Lung (tissue), 11 donors: ENCODE measurements at regions not wholly inside any gene's neighbourhood (a gene's known extent, or its start where the extent isn't known, plus 50 kb on each side); places are given as distances from the start of the nearest gene placed in this dataset.

Source experiments
- ATAC-seq: fragments of 200-7000 bp; cut with Tn5 transposase; one replicate; pipeline ENCODE4 v1.9.1; 2020; ENCODE audit warnings: moderate number of reproducible peaks; ENCODE audit not compliant: insufficient read depth, low FRiP score
- DNase-seq, 3 donors: peaks; one replicate each; pipeline ENCODE4 v3.0.0-alpha.2; 2013 to 2017
- H3K27ac ChIP-seq, 2 donors: one replicate each; pipeline ENCODE4 v1.5.1; 2013; ENCODE audit warnings: mild to moderate bottlenecking in 2 of 2, moderate library complexity in 2 of 2, control low read depth in 1 of 2, inconsistent platforms in 1 of 2, low read depth in 1 of 2, low read length in 1 of 2
- H3K27me3 ChIP-seq, 3 donors: one replicate each; pipeline ENCODE4 v1.5.1; 2013; ENCODE audit warnings: low read length in 2 of 3; ENCODE audit not compliant: control insufficient read depth in 3 of 3, insufficient read depth in 3 of 3
- H3K36me3 ChIP-seq, 4 donors: one replicate each; pipeline ENCODE4 v1.5.1; 2013; ENCODE audit warnings: low read length in 4 of 4, mild to moderate bottlenecking in 1 of 4, moderate library complexity in 1 of 4; ENCODE audit not compliant: control insufficient read depth in 4 of 4, insufficient read depth in 4 of 4
- H3K4me1 ChIP-seq, 5 donors: one replicate each; pipeline ENCODE4 v1.5.1; 2013; ENCODE audit warnings: low read length in 5 of 5, mild to moderate bottlenecking in 2 of 5, moderate library complexity in 1 of 5; ENCODE audit not compliant: control insufficient read depth in 5 of 5, insufficient read depth in 5 of 5
- H3K4me3 ChIP-seq: one replicate; pipeline ENCODE4 v1.5.1; 2013; ENCODE audit warnings: mild to moderate bottlenecking, control low read depth, moderate library complexity
- H3K9ac ChIP-seq, 2 donors: one replicate each; pipeline ENCODE4 v1.5.1; 2013; ENCODE audit warnings: low read length in 2 of 2, control low read depth in 1 of 2; ENCODE audit not compliant: insufficient read depth in 1 of 2
- H3K9me3 ChIP-seq, 4 donors: one replicate each; pipeline ENCODE4 v1.5.1; 2013; ENCODE audit warnings: low read length in 3 of 4, mild to moderate bottlenecking in 1 of 4, moderate library complexity in 1 of 4; ENCODE audit not compliant: control insufficient read depth in 4 of 4, insufficient read depth in 3 of 4
- WGBS, 2 donors: extraction: QIAGEN DNeasy Blood & Tissue Kit; methylation state at CpG; one replicate each; pipeline ENCODE4 v1.1.7; 2013; 5-methylcytosine and 5-hydroxymethylcytosine counted together
- TF ChIP-seq, protein P1 (sequence below): IDR thresholded peaks from 2 replicates; pipeline ENCODE4 v1.5.1; 2012; ENCODE audit warnings: mild to moderate bottlenecking; ENCODE audit errors: control extremely low read depth, extremely low read depth
- donor health status: control.
- donor health status: control.
- donor health status: Bipolar disorder and iron deficiency.
- donor health status: healthy.
- donor health status: DM: yes; HTN: yes; CAD: no.

DNA sequence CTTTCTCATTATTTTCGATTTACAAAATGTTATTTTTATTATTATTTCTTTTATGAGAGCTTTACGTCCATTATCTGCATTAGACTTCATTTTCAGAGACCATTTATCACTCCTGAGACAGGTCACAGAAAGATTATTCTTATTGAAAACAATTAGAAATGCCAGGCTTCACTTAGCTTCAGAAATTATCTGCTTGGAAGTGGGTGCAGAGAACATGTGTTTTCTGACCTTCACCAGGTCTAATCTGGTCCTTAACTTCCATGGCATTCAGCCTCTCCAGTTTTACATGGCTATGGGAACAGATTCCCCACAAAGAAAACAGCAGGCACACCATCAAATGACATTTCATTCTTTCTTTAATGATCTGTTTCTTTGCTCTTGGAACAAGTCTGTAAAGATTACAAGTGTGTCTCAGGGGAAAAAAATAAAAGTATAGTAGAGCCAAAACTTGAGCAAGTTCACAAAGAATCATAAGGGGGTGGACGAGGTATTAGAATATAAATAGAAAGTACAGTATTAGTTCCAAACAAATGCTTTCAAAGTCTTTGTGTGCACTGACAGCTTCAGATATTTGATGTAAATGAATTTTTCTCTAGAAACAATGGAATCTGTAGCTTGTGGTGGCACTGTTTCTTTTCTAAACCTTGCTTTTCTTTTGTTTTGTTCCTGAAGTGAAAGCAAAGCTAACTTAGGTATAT, 294.2 kb upstream of the MEIS2 start:
- DNase-seq (no peak), ATAC-seq (no peak)
- H3K9me3 ChIP-seq: peaks cover 0 to 6% (median 4%) of the 10 kb centered on the region in 4 donors
- no peaks in the 10 kb centered on the region for H3K36me3 ChIP-seq
- no peak overlapping the region for H3K9ac ChIP-seq
- no peak overlapping the region for H3K4me3 ChIP-seq
- no peaks in the 10 kb centered on the region for H3K27me3 ChIP-seq
- no peak overlapping the region for H3K27ac ChIP-seq
- 54 to 69% methylated on average over 3 of the region's 3 CpGs for WGBS, 2 donors
- TF ChIP-seq, protein P1, sequence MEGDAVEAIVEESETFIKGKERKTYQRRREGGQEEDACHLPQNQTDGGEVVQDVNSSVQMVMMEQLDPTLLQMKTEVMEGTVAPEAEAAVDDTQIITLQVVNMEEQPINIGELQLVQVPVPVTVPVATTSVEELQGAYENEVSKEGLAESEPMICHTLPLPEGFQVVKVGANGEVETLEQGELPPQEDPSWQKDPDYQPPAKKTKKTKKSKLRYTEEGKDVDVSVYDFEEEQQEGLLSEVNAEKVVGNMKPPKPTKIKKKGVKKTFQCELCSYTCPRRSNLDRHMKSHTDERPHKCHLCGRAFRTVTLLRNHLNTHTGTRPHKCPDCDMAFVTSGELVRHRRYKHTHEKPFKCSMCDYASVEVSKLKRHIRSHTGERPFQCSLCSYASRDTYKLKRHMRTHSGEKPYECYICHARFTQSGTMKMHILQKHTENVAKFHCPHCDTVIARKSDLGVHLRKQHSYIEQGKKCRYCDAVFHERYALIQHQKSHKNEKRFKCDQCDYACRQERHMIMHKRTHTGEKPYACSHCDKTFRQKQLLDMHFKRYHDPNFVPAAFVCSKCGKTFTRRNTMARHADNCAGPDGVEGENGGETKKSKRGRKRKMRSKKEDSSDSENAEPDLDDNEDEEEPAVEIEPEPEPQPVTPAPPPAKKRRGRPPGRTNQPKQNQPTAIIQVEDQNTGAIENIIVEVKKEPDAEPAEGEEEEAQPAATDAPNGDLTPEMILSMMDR: no peak
- H3K4me1 ChIP-seq: no peaks in the 10 kb centered on the region

DNA sequence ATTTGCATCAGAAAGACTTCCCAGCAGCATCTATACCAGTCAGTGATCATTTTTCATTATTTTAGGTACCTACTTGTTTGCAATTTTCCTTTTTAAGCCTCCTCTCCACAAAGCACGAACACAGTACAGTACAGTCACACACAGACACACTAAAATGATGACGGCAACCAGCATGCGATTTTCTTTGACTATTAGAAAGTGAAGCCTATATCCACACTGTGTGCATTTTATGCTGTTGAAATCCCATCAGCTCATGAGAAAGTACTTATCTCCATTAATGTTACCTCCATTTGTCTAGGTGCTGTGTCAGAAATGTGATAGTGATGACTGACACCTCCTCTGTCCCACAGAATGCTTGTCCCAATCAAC, 294.7 kb upstream of the MEIS2 start:
- no peaks in the 10 kb centered on the region for H3K36me3 ChIP-seq
- H3K27me3 ChIP-seq: no peaks in the 10 kb centered on the region
- H3K9ac ChIP-seq: no peak overlapping the region
- no peak overlapping the region for H3K4me3 ChIP-seq
- H3K4me1 ChIP-seq: no peaks in the 10 kb centered on the region
- no peak overlapping the region for H3K27ac ChIP-seq
- ATAC-seq (no peak), DNase-seq (no peak)
- 82 to 94% methylated on average over 3 of the region's 3 CpGs for WGBS, 2 donors
- H3K9me3 ChIP-seq: peaks cover 0 to 5% (median under 1%) of the 10 kb centered on the region in 4 donors
- TF ChIP-seq, protein P1: no peak

DNA sequence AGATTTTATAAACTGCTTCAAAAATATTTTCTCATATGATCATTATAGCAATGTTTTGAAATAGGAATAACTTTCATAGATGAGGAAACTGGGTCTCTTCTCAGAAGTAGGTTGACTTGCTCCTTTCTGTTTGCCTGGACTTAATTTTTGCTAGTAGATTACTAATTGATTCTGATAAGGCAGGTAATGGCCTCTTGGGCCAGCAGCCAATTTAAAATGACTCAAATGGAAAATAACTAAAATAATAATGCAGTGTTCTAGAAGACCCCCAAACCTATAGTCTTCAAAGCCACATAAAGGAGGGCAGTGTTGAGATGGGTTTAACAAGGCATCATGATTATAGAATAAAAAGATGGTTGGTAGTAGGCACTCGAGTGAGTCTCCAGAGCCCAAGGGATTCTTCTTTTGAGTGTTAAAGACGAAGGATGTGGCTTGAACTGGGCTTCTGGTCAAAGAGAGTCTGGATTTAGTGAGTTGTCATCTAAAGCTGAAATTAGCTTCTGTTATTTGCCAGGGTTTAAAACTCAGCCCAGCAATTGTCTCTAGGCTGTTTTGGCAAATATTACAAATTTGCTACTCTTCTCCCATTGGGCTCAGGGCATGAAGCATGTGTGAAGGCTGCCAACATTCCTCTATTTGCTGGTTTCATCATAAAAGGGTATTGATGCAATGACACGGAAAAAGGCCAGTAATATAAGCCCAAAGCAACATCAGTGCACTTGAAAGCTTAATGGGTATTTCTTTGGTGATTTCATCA, 297.1 kb upstream of the MEIS2 start:
- Histone ChIP-seq H3K9ac (no peak overlapping the region), H3K9me3 (peaks cover 0 to 2% (median 0%) of the 10 kb centered on the region in 4 donors), H3K27ac (no peak overlapping the region), H3K27me3 (no peaks in the 10 kb centered on the region), H3K4me3 (no peak overlapping the region), H3K36me3 (no peaks in the 10 kb centered on the region), H3K4me1 (no peaks in the 10 kb centered on the region)
- DNase-seq (no peak), ATAC-seq (no peak)
- TF ChIP-seq, protein P1: no peak
- WGBS, 2 donors: 78 to 85% methylated on average over 3 of the region's 3 CpGs
